GM19397 (cell line): ENCODE measurements at regions not wholly inside any gene's neighbourhood (a gene's known extent, or its start where the extent isn't known, plus 50 kb on each side); places are given as distances from the start of the nearest gene placed in this dataset.

Experiments used
- ATAC-seq: cut with Tn5 transposase; IDR thresholded peaks from one replicate; pipeline ENCODE4 v1.9.1; 2021; ENCODE audit warnings: mild to moderate bottlenecking, moderate library complexity; ENCODE audit not compliant: unreplicated experiment

GRCh38 chr2:57973621-57974186 is 72.9 kb upstream of the VRK2 start:
- no peak for ATAC-seq

GRCh38 chr2:57979158-57979557 is 67.4 kb upstream of the VRK2 start:
- ATAC-seq = no peak

- ATAC-seq = no peak
These were observed 65.4 kb upstream of the VRK2 start for GRCh38 chr2:57981083-57981768.

DNA sequence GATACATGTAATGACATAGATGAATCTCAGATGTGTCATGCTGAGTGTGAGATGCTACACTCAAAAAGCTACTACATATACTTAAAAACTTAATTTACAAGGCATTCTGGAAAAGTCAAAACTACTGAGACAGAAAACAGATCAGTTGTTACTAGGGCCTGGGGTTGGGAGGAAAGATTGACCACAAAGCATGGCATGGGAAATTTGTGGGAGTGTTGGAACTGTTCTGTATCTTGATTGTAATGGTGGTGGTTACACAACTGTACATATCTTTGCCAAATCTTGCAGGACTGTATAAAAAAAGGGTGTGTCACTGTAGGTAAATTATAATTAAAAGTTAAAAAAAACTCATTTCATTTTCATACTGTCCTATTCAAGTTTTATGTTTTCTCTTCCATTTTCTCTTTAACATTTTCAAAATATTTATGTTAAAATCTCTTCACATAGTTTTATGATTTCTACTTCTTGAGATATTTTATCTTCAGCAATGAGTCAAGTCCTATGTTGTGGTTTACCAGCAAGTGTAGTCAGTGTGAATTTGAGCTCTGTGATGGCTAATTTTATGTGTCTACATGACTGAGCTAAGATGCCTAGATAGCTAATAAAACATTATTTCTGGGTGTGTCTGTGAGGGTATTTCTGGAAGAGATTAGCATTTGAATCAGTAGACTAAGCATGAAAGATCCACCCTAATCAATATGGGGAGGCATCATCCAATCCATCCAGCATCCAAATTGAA is 58.6 kb upstream of the VRK2 start:
- ATAC-seq = no peak

DNA sequence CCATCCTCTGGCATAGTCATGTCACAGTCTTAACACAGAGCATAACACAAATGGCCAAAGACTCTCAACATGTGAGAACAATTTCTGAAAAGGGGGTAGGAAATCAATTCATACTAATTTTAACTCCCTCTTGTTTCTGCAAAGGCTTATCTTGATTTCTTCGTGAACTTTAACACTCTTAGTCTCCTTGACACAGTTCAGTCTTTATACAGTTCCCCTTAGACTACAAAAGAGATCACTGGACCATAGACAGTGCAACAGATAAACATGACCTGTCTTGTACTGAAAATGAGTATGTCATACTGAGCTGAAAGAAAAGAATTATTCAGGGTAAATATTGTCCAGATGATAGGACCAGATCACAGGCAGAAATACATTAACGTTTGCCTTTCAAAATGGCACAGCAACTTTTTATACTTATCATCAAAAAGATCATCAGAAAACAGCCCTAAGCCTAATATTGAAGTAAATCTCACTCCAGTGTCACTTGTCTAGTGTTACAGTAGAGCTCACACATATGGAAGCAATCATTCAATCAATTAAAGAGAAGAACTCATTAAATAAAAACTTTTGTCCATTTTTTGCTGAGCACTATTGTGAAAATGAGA is 56.4 kb upstream of the VRK2 start:
- no peak for ATAC-seq
